Activated CD4-positive, alpha-beta T cell treated with anti-CD3 and anti-CD28 coated beads for 4 hours (primary cell): ENCODE measurements at regions not wholly inside any gene's neighbourhood (a gene's known extent, or its start where the extent isn't known, plus 50 kb on each side); places are given as distances from the start of the nearest gene placed in this dataset.

Experiments used
- DNase-seq, 2 donors: peaks; one replicate each; pipeline ENCODE4 v3.0.0-alpha.2; 2020

GRCh38 chr9:108212184-108212583 lies 643.6 kb downstream of the ACTL7B start:
- DNase-seq, result no peak

GRCh38 chr9:108211411-108211955 lies 644.3 kb downstream of the ACTL7B start:
- DNase-seq, result no peak

GRCh38 chr9:108209132-108209685 lies 646.6 kb downstream of the ACTL7B start:
- DNase-seq, result no peak

DNA sequence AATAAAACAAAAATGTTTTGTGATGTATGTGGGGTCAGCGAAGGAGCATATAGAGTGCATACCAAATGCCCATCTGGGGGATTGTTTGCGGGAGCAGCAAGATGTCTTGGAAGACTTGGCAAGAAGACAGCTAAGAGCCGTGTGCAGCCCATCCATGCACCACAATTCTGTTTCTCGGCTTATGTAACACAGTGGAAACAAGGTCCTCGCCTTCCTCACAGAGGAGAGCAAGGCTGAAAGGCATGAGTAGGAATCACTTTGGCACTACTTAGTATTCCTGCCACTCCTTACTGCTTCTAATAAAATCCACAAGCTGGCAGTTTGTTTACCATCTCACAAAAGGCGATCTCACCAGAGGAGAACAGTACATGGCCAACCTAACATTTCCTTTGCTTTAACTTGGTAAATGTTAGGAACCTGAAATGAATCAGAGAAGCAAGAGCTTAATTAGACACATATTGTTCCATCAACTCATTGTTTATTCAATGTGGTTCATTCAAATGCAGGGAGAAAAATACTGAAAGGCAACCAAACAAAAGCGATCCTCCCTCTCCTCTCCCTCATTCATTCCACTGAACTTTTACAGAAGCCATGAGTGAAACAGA lies 648.1 kb downstream of the ACTL7B start:
- DNase-seq, result no peak

- no peak for DNase-seq
Observed at GRCh38 chr9:108205276-108205675, 650.5 kb downstream of the ACTL7B start.

- DNase-seq, result no peak
Observed at GRCh38 chr9:108197899-108198298, 657.9 kb downstream of the ACTL7B start.

- DNase-seq, result no peak
Observed at GRCh38 chr9:108197008-108197365, 658.8 kb downstream of the ACTL7B start.

DNA sequence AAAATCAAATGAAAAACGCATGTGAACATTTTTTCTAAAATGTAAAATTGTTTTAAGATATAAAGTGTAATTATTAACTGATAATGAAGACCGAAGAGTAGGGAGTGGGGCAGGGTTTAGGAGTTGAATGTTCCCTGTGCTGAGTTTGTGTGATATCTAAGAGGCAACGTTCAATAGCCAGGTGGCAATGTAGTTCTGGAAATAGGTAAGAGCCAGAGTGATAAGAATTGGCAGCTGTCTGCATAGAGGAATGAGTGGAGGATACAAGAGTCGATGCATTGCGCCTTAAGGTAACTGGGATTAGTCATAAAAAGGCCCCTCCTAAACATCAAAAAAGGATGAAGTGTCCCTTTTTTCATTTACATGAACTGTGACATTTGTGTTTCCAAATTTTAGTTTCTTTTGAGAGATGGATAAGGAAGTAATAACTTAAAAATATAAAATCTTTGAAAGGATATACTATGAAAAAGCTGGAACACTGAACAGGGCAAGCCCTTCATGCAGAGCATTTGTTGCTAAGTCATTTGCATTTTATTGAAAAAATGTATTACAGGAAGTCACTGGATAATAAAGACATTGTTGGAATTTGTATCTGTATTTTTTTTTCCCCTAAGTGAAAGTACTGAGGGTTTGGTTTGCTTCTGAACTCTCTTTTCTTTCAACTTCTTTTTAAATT lies 659.3 kb downstream of the ACTL7B start:
- DNase-seq, result no peak

GRCh38 chr9:108194154-108194553 lies 661.6 kb downstream of the ACTL7B start:
- no peak for DNase-seq

DNA sequence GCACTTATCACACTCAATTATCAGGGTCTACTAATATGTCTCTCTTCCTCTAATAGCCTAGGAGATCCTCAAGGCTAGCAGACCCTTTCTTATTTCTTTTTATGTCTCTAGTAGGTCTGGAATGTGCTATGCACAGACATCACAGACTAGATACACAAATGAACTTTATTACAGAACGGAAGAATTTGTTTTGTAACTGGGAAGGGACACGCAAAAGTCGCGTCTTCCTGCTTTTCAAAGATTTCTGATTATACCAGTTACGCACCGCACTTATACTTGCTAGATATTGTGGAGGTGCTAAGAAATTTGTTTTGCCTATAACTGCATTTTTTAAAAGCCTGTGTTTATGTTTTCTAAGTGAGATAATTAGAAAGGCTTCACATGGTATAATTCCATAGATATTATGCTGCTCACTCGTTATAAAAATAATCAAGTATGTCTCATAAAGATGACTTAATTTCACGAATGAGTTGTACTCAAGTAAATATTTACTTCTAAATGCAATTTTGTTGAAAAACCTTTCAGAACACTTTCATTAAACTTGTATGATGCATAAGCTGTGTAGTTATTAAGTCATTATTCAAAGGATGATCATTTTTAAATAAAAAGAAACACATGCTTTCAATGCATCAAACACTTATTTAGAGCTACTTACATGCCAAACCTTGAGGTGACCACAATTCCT lies 662.6 kb downstream of the ACTL7B start:
- no peak for DNase-seq

DNA sequence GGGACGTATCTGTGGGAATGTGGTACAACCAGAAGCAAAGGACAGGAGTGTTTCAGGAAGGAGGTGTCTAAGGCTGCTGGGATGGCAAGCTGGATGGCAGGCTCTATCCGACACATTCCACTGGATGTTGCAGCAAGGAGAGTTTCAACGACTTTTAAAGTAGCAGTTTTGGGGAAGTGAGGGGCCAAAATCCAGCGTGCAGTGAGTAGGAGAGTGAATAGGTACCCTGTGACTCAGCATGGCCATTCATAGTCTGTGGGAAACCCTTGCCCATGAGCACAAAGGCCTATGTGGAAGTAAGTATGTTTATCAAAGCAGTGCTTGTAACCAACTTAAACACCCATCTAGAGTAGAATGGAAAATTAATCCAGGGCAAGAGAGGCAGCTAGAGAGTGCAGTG lies 664.7 kb downstream of the ACTL7B start:
- DNase-seq, result no peak

DNA sequence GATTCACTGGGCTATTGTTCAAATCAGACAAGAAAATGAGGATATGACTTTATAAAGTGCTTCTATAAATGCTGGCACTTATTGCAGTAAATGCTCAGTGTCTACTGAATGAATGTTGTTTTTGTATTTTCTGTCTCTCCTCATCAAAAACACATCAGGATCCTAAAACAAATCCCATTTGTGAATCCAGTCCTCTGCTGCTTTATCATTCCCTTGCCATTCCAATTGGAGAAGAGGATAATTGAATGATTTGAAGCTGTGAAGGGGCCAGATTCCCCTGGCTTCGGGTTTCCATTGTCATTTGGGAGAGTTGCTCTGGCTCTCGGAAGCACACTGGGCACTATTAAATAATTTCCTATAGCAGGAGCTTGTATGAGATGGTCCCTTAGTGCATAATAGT lies 666.8 kb downstream of the ACTL7B start:
- DNase-seq, result no peak

- DNase-seq, result no peak
Observed at GRCh38 chr9:108188482-108188881, 667.3 kb downstream of the ACTL7B start.

GRCh38 chr9:108186642-108187395 lies 669.0 kb downstream of the ACTL7B start:
- no peak for DNase-seq

- no peak for DNase-seq
Observed at GRCh38 chr9:108185613-108186012, 670.2 kb downstream of the ACTL7B start.

DNA sequence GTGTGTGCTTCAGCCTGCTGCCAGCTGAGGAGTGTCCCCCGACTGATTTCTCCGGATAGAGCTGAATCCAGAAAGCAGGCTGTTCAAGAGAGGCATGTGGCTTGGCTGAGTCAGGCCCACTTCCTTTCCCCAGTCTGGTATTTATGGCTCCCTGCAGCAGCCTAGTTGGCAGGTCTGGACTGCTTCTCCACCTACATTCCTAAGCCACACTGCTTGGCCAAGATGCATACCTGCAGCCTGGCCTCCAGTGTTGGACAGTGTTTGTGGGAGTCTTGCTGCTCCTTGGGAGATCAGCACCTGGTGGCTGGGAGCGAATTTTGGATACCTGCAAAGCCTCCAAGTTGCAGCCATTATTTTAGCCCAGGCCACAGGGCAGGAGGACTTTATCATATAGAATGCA lies 670.8 kb downstream of the ACTL7B start:
- DNase-seq, result no peak

DNA sequence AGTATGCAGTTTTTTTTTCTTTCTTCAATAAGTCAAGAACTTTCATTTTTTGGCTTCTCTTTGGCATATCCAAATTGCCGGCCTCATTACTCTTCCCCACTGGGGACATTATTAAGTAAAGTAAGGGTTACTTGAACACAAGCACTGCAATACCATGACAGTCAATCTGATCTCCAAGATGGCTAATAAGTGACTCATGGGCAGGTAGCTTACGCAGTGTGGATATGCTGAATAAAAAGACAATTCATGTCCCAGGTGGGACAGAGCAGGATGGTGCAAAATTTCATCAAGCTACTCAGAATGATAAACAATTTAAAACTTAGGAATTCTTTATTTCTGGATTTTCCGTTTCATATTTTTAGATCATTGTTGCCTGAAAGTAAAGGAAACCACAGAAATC lies 671.8 kb downstream of the ACTL7B start:
- DNase-seq, result no peak

- no peak for DNase-seq
Observed at GRCh38 chr9:108182950-108183381, 672.8 kb downstream of the ACTL7B start.

GRCh38 chr9:108182270-108182669 lies 673.5 kb downstream of the ACTL7B start:
- no peak for DNase-seq

DNA sequence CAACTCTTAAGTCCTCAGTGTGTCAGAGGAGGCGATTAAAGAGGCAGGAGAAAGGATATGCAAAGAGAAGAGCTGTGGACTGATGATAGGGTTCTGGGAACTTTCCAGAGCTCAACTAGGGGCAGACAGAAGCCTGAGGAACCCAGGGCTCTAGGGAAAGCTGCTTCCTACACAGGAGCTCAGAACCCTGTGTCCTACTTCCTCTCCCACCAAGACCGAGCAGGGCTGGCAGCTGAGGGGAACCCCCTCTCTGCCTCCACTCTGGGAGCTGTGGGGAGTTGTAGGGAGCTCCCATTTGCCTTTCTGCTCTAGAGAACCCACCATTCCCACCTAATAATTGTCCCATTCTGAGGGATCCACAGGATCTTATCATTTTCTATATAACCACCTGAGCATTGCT lies 674.3 kb downstream of the ACTL7B start:
- DNase-seq, result no peak

GRCh38 chr9:108180541-108180940 lies 675.2 kb downstream of the ACTL7B start:
- DNase-seq, result no peak

DNA sequence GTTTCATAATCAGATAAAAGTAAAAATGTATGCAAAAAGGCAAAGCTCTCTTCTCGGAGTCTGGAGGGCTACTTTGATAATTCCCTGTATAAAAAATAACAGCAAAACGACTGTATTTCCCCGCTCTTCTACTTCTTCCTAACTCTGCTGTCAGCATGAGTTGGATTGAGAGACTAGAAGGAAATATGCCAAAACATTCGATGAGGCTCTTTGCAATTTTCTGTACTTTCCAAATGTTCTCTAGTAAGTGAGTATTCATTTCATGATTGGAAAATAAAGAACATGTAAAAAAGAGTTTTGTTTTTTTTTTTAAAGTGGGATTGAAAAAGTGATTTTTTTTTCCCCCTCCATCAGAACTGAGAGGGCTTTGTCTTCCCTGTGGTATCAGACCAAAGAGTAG lies 677.5 kb downstream of the ACTL7B start:
- no peak for DNase-seq

DNA sequence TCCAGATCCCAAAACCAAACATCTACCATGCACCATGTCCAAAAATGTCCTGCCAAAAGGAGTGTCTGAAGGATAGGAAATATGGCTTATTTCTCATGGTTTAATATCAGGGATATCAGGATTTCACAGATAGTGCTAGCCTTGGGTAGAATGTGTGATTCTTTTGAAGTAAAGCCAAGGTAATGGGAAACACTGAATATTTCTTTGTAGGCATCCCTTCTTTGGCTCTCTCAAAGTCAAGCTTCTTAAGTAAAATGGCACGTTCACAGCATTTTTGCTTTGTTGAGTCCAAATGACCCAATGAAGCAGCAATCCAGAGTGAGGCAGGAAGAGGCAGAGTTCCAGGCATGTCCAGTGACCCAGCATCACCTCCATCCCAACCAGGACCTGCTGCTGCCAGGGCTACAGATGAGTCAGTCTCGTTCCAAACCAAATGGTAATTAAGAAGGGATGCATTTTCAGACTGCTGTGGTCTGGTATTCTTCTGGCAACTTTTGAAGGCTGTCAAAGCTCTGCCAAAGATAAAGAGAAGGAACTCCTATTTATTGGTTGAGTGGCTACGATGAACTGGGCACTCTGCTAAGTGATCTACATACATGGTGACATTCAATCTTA lies 678.8 kb upstream of the KLF4 start:
- no peak for DNase-seq
